Nephron (organoid): ENCODE measurements at regions not wholly inside any gene's neighbourhood (a gene's known extent, or its start where the extent isn't known, plus 50 kb on each side); places are given as distances from the start of the nearest gene placed in this dataset.

ENCODE experiments used
- H3K27ac Mint-ChIP-seq, 3 experiments: 2 replicates each; pipeline ENCODE4 v1.8.0; 2020; ENCODE audit warnings: mixed read lengths in 3 of 3, mild to moderate bottlenecking in 2 of 3, moderate library complexity in 1 of 3
- H3K27me3 Mint-ChIP-seq: 2 replicates; pipeline ENCODE4 v1.8.0; 2021; ENCODE audit warnings: low read depth, mild to moderate bottlenecking, moderate library complexity, mixed read lengths
- H3K36me3 Mint-ChIP-seq: 2 replicates; pipeline ENCODE4 v1.8.0; 2020; ENCODE audit warnings: low read depth, mixed read lengths
- H3K4me1 Mint-ChIP-seq: 2 replicates; pipeline ENCODE4 v1.8.0; 2020; ENCODE audit warnings: mixed read lengths
- H3K4me3 Mint-ChIP-seq, 3 experiments: 2 replicates each; pipeline ENCODE4 v1.8.0; 2020; ENCODE audit warnings: mild to moderate bottlenecking in 3 of 3, mixed read lengths in 3 of 3, moderate library complexity in 2 of 3
- H3K9me3 Mint-ChIP-seq: 2 replicates; pipeline ENCODE4 v1.8.0; 2020; ENCODE audit warnings: mixed read lengths
- CTCF ChIP-seq, 3 experiments: fragments of 200-600 bp; sonication (generic); IDR thresholded peaks; one replicate each; pipeline ENCODE4 v1.5.0; 2021; ENCODE audit warnings: antibody characterized with exemption in 3 of 3; ENCODE audit not compliant: unreplicated experiment in 3 of 3

- no peak for TF ChIP-seq CTCF (IDR thresholded peaks at IDR 0.05; ENCODE audit: unreplicated experiment in 3 of 3)
- H3K27me3 Mint-ChIP-seq, result peaks cover 40% of the 10 kb centered on the region
- no peaks in the 10 kb centered on the region for H3K4me1 Mint-ChIP-seq
- H3K36me3 Mint-ChIP-seq, result no peaks in the 10 kb centered on the region
- H3K27ac Mint-ChIP-seq, result no peak overlapping the region
- no peak overlapping the region for H3K4me3 Mint-ChIP-seq
- no peaks in the 10 kb centered on the region for H3K9me3 Mint-ChIP-seq
These were observed 309.0 kb upstream of the PROK2 start for GRCh38 chr3:72093992-72094334.

- peaks cover 36% of the 10 kb centered on the region for H3K27me3 Mint-ChIP-seq
- H3K36me3 Mint-ChIP-seq, result no peaks in the 10 kb centered on the region
- TF ChIP-seq CTCF (IDR thresholded peaks at IDR 0.05; ENCODE audit: unreplicated experiment in 3 of 3), result no peak
- no peaks in the 10 kb centered on the region for H3K9me3 Mint-ChIP-seq
- H3K4me1 Mint-ChIP-seq, result no peaks in the 10 kb centered on the region
- H3K4me3 Mint-ChIP-seq, result no peak overlapping the region
- H3K27ac Mint-ChIP-seq, result no peak overlapping the region
These were observed 308.5 kb upstream of the PROK2 start for GRCh38 chr3:72093270-72093991.

GRCh38 chr3:72092778-72093177 is 307.8 kb upstream of the PROK2 start:
- no peak for TF ChIP-seq CTCF (IDR thresholded peaks at IDR 0.05; ENCODE audit: unreplicated experiment in 3 of 3)
- no peak overlapping the region for H3K27ac Mint-ChIP-seq
- no peaks in the 10 kb centered on the region for H3K36me3 Mint-ChIP-seq
- H3K4me3 Mint-ChIP-seq, result no peak overlapping the region
- H3K4me1 Mint-ChIP-seq, result no peaks in the 10 kb centered on the region
- peaks cover 33% of the 10 kb centered on the region for H3K27me3 Mint-ChIP-seq
- no peaks in the 10 kb centered on the region for H3K9me3 Mint-ChIP-seq

- Mint-ChIP-seq H3K27me3 (peaks cover 8% of the 10 kb centered on the region), H3K27ac (no peak overlapping the region), H3K9me3 (no peaks in the 10 kb centered on the region), H3K36me3 (no peaks in the 10 kb centered on the region), H3K4me3 (no peak overlapping the region), H3K4me1 (peaks cover 10% of the 10 kb centered on the region)
- no peak for TF ChIP-seq CTCF (IDR thresholded peaks at IDR 0.05; ENCODE audit: unreplicated experiment in 3 of 3)
These were observed 303.6 kb upstream of the PROK2 start for GRCh38 chr3:72088486-72089025.

DNA sequence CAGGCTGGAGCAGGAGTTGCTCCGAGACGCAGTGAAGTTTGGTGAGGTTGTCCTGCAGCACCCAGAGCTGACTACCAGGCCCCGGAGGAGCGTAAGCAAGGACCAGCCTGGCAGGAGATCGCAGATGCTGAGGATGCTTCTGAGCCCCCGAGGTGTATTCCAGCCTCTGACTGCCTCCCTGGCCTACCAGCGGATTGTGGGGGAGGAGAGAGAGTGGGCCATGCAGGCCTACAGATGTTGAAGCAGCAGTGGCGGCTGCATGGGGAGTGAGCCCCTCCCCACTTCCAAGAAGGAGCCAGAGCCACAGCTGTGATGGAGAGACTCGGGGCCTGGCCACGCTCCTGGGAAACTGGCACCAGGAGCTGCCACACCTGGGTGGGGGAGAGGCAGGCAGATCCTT is 302.5 kb upstream of the PROK2 start:
- Mint-ChIP-seq H3K9me3 (no peaks in the 10 kb centered on the region), H3K4me1 (peaks cover 16% of the 10 kb centered on the region), H3K4me3 (no peak overlapping the region), H3K27me3 (peaks cover 17% of the 10 kb centered on the region), H3K27ac (no peak overlapping the region), H3K36me3 (no peaks in the 10 kb centered on the region)
- no peak for TF ChIP-seq CTCF (IDR thresholded peaks at IDR 0.05; ENCODE audit: unreplicated experiment in 3 of 3)

- TF ChIP-seq CTCF (IDR thresholded peaks at IDR 0.05; ENCODE audit: unreplicated experiment in 3 of 3), result no peak
- Mint-ChIP-seq H3K27me3 (peaks cover 17% of the 10 kb centered on the region), H3K4me1 (peaks cover 21% of the 10 kb centered on the region), H3K27ac (peak overlapping the region in 1 of 3 experiments; percentile 1), H3K4me3 (no peak overlapping the region), H3K9me3 (no peaks in the 10 kb centered on the region), H3K36me3 (no peaks in the 10 kb centered on the region)
These were observed 301.8 kb upstream of the PROK2 start for GRCh38 chr3:72086743-72087087.
